ENCODE measurements at regions not wholly inside any gene's neighbourhood (a gene's known extent, or its start where the extent isn't known, plus 50 kb on each side); places are given as distances from the start of the nearest gene placed in this dataset.

- Histone ChIP-seq H3K36me3 (ENCODE audit: control insufficient read depth, insufficient read depth, low read length) (no peaks in the 10 kb centered on the region), H2BK120ac (ENCODE audit: low read depth, low read length) (no peak overlapping the region), H3K27me3 (ENCODE audit: control insufficient read depth, insufficient read depth, low read length) (no peaks in the 10 kb centered on the region), H2BK20ac (ENCODE audit: low read depth, low read length) (no peak overlapping the region), H2BK5ac (ENCODE audit: low read depth, low read length, poor library complexity, severe bottlenecking) (no peak overlapping the region), H3K14ac (replicated peaks; ENCODE audit: low read depth, low read length) (no peak overlapping the region), H3K4ac (ENCODE audit: low read depth, low read length) (no peak overlapping the region), H3K79me1 (ENCODE audit: low read depth in 1 of 2, low read length in 2 of 2) (no peaks in the 10 kb centered on the region), H4K20me1 (ENCODE audit: insufficient read depth, low read length) (no peaks in the 10 kb centered on the region), H3K56ac (ENCODE audit: extremely low read depth, insufficient read depth, low read length) (no peak overlapping the region), H3K27ac (ENCODE audit: insufficient read depth, low read length) (no peak overlapping the region), H3K4me2 (ENCODE audit: low read depth, low read length) (no peak overlapping the region), H3K9me3 (ENCODE audit: control insufficient read depth, insufficient read depth, low read length) (no peaks in the 10 kb centered on the region), H3K18ac (ENCODE audit: low read depth, low read length) (no peak overlapping the region), H2AFZ (replicated peaks; ENCODE audit: low read length, poor library complexity) (no peak overlapping the region), H3K9me1 (ENCODE audit: insufficient read depth, low read length) (no peaks in the 10 kb centered on the region), H3K4me1 (ENCODE audit: control insufficient read depth, insufficient read depth, low read length) (no peaks in the 10 kb centered on the region), H2AK5ac (ENCODE audit: low read depth, low read length) (no peak overlapping the region), H4K91ac (ENCODE audit: insufficient read depth, low read depth, low read length) (no peak overlapping the region), H4K8ac (ENCODE audit: low read depth in 2 of 2, low read length in 2 of 2) (no peak overlapping the region), H2BK15ac (ENCODE audit: low read depth, low read length) (no peak overlapping the region), H3K9ac (ENCODE audit: low read depth, low read length) (no peak overlapping the region), H3K23ac (ENCODE audit: low read depth, low read length) (no peak overlapping the region), H2AK9ac (replicated peaks; ENCODE audit: low read depth, low read length, poor library complexity) (no peak overlapping the region), H4K5ac (ENCODE audit: low read depth, low read length) (no peak overlapping the region), H3K4me3 (ENCODE audit: insufficient read depth, low read depth, low read length) (no peak overlapping the region)
- in situ Hi-C loops (cut with MboI; ENCODE audit: low sequenced_read_pairs) (no loop called here), intact Hi-C loops (cut with micrococcal nuclease) (no loop called here), dilution Hi-C loops (cut with HindIII; ENCODE audit: low sequenced_read_pairs, unreplicated experiment) (no loop called here)
- POLR2A ChIA-PET (ENCODE audit: unreplicated experiment), result no interaction called here
- no TSS peak for BruUV-seq (replicated peaks)
- DNase-seq, result no peak
- ATAC-seq (ENCODE audit: low read depth), result no peak
- CTCF ChIA-PET, result no interaction called here
- TF ChIP-seq SMC3 (IDR thresholded peaks at IDR 0.05; ENCODE audit: low read depth, low read length) (no peak), CEBPB (IDR thresholded peaks at IDR 0.05; ENCODE audit: low read depth, low read length) (no peak), NFE2L2 (IDR thresholded peaks at IDR 0.05; ENCODE audit: low read depth, low read length) (no peak), MAFK (IDR thresholded peaks at IDR 0.05; ENCODE audit: low read depth, low read length) (no peak), RCOR1 (IDR thresholded peaks at IDR 0.05; ENCODE audit: insufficient replicate concordance, low read length) (no peak), MXI1 (IDR thresholded peaks at IDR 0.05; ENCODE audit: borderline replicate concordance, low read depth, low read length) (no peak), CTCF (conservative IDR thresholded peaks at IDR 0.05; ENCODE audit: low read depth, low read length) (no peak)
Measured at GRCh38 chrX:34487364-34487763, 169.7 kb downstream of the TMEM47 start.

Data from IMR-90 (cell line).